ENCODE measurements at regions not wholly inside any gene's neighbourhood (a gene's known extent, or its start where the extent isn't known, plus 50 kb on each side); places are given as distances from the start of the nearest gene placed in this dataset.
A peak's percentile ranks its signal among the peaks of the same experiment; 100 is the strongest.

DNA sequence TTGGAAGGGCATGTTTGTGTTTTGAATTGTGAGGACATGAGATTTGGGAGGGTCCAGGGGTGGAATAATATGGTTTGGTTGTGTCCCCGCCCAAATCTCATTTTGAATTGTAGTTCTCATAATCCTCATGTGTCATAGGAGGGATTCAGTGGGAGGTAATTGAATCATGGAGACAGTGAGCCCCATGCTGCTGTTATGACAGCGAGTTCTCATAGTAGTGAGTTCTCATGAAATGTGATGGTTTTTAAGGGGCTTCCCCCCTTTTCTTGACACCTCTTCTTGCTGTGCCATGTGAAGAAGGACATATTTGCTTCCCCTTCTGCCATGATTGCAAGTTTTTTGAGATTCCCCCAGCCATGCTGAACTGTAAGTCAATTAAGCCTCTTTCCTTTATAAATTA, 260.0 kb downstream of the DUSP6 start:
- TF ChIP-seq, protein P1, sequence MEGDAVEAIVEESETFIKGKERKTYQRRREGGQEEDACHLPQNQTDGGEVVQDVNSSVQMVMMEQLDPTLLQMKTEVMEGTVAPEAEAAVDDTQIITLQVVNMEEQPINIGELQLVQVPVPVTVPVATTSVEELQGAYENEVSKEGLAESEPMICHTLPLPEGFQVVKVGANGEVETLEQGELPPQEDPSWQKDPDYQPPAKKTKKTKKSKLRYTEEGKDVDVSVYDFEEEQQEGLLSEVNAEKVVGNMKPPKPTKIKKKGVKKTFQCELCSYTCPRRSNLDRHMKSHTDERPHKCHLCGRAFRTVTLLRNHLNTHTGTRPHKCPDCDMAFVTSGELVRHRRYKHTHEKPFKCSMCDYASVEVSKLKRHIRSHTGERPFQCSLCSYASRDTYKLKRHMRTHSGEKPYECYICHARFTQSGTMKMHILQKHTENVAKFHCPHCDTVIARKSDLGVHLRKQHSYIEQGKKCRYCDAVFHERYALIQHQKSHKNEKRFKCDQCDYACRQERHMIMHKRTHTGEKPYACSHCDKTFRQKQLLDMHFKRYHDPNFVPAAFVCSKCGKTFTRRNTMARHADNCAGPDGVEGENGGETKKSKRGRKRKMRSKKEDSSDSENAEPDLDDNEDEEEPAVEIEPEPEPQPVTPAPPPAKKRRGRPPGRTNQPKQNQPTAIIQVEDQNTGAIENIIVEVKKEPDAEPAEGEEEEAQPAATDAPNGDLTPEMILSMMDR (IDR thresholded peaks at IDR 0.05): no peak
- no peak overlapping the region for H3K27ac ChIP-seq
- intact Hi-C loops (cut with DNase I): no loop called here
- DNase-seq: no peak
- H3K36me3 ChIP-seq: no peaks in the 10 kb centered on the region
- H3K9ac ChIP-seq (ENCODE audit: low read depth in 2 of 2, low read length in 2 of 2): no peak overlapping the region
- H3K9me3 ChIP-seq: no peaks in the 10 kb centered on the region
- H3K27me3 ChIP-seq: no peaks in the 10 kb centered on the region
- no peak overlapping the region for H3K4me3 ChIP-seq
- no peaks in the 10 kb centered on the region for H3K4me1 ChIP-seq

DNA sequence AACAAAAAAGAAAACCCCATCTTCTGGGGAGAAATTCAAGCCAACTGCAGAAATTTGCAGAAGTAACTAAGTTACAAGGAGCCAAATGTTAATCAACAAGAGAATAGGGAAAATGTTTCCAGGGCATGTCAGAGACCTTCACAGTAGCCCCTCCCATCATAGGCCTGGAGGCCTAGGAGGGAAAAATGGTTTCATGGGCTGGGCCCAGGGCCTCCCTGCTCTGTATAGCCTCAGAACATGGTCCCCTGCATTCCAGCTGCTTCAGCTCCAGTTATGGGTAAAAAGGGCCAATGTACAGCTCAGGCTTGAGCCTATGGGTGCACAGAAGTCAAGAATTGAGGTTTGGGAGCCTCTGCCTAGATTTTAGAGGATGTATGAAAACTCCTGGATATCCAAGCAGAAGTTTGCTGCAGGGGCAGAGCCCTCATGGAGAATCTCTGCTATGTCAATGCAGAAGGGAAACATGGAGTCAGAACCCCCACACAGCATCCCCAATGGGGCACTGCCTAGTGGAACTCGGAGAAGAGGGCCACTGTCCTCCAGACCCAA, 260.9 kb downstream of the DUSP6 start:
- Histone ChIP-seq H3K4me1 (no peaks in the 10 kb centered on the region), H3K27ac (no peak overlapping the region), H3K4me3 (no peak overlapping the region), H3K27me3 (no peaks in the 10 kb centered on the region), H3K9ac (ENCODE audit: low read depth in 2 of 2, low read length in 2 of 2) (no peak overlapping the region), H3K36me3 (no peaks in the 10 kb centered on the region), H3K9me3 (no peaks in the 10 kb centered on the region)
- intact Hi-C loops (cut with DNase I): no loop called here
- TF ChIP-seq, protein P1 (IDR thresholded peaks at IDR 0.05): no peak
- DNase-seq: no peak

DNA sequence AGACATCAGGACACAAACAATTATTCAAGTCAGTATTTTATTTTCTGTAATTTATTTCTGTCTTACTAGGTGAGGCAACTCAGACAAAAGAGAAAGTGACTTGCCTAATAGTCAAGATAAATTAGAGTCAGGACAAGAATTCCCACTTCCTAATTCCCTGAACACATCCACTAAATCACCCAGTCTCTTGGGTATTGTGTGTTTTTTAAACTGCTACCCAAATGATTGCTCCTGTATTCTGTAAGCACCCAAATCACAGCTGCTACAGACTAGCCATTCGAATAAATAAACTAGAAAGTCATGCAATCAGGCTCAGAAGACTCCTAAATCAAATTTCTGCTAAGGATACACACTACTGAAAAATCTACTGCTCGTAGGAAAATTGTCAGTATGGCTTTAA, 263.0 kb downstream of the DUSP6 start:
- no peaks in the 10 kb centered on the region for H3K36me3 ChIP-seq
- intact Hi-C loops (cut with DNase I): no loop called here
- H3K9me3 ChIP-seq: no peaks in the 10 kb centered on the region
- no peak for DNase-seq
- TF ChIP-seq, protein P1 (IDR thresholded peaks at IDR 0.05): no peak
- H3K27ac ChIP-seq: no peak overlapping the region
- no peaks in the 10 kb centered on the region for H3K4me1 ChIP-seq
- no peaks in the 10 kb centered on the region for H3K27me3 ChIP-seq
- no peak overlapping the region for H3K9ac ChIP-seq (ENCODE audit: low read depth in 2 of 2, low read length in 2 of 2)
- no peak overlapping the region for H3K4me3 ChIP-seq

DNA sequence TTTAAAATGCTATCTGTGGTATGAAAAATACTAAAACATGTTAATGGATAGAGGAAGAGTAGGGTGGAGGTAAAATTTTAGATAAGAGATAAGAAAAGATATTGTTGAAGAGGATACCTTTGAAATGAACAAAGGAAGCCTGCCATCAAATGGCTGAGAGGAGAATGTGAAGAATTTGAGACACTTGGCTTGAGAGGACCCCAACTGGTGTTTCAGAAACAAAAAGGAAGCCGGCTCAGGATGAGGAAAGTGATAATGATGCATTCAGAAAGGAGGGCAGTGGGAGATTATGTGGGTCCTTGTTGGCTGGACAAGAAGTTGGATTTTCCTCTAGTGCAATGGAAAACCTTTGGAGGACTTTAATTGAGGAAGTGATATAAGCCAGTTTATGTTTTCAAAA, 264.4 kb downstream of the DUSP6 start:
- no peaks in the 10 kb centered on the region for H3K4me1 ChIP-seq
- intact Hi-C loops (cut with DNase I): no loop called here
- TF ChIP-seq, protein P1 (IDR thresholded peaks at IDR 0.05): no peak
- DNase-seq: no peak
- H3K4me3 ChIP-seq: no peak overlapping the region
- no peak overlapping the region for H3K27ac ChIP-seq
- no peak overlapping the region for H3K9ac ChIP-seq (ENCODE audit: low read depth in 2 of 2, low read length in 2 of 2)
- H3K9me3 ChIP-seq: no peaks in the 10 kb centered on the region
- no peaks in the 10 kb centered on the region for H3K36me3 ChIP-seq
- no peaks in the 10 kb centered on the region for H3K27me3 ChIP-seq

DNA sequence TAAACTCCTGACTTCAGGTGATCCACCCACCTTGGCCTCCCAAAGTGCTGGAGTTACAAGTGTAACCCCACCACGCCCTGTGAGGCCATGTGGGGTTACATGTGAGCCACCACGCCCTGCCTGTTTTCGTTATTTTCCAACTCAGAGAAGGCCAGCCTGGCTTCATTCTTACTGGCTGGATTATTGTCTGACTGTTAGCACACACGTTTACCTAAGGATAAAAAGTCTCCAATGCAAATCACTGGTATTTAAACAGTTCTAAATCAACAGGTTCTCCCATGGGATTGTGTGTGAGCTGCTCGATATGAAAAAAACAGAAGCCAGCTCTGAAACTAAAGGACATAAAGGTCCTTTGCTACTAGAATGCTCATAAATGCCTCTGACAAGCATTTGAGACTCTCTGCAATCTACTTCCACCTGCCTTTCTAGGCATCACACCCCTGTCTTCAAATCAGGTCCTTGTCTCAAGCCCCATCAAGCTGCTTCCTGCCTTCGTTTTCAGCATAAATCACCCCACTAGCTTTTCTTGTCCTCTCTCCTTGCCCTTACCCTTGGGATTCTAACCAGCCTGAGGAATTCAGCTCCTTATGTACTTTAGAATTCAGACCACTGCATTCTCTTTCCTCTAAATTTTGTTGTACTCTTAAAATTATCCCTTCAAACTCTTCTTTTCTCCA, 265.0 kb downstream of the DUSP6 start:
- Histone ChIP-seq H3K4me3 (no peak overlapping the region), H3K27ac (no peak overlapping the region), H3K9me3 (no peaks in the 10 kb centered on the region), H3K36me3 (no peaks in the 10 kb centered on the region), H3K27me3 (no peaks in the 10 kb centered on the region), H3K4me1 (no peaks in the 10 kb centered on the region), H3K9ac (ENCODE audit: low read depth in 2 of 2, low read length in 2 of 2) (no peak overlapping the region)
- intact Hi-C loops (cut with DNase I): no loop called here
- peak; percentile 22 for DNase-seq
- TF ChIP-seq, protein P1 (IDR thresholded peaks at IDR 0.05): no peak

All from colonic mucosa (tissue), 4 donors.